HG03521 (cell line): ENCODE measurements at regions not wholly inside any gene's neighbourhood (a gene's known extent, or its start where the extent isn't known, plus 50 kb on each side); places are given as distances from the start of the nearest gene placed in this dataset.

Experiments
- ATAC-seq: cut with Tn5 transposase; IDR thresholded peaks from one replicate; pipeline ENCODE4 v1.9.1; 2021; ENCODE audit warnings: mild to moderate bottlenecking, moderate library complexity; ENCODE audit not compliant: unreplicated experiment

- no peak for ATAC-seq
Measured at GRCh38 chr10:128367807-128368206, 241.6 kb upstream of the MKI67 start.

DNA sequence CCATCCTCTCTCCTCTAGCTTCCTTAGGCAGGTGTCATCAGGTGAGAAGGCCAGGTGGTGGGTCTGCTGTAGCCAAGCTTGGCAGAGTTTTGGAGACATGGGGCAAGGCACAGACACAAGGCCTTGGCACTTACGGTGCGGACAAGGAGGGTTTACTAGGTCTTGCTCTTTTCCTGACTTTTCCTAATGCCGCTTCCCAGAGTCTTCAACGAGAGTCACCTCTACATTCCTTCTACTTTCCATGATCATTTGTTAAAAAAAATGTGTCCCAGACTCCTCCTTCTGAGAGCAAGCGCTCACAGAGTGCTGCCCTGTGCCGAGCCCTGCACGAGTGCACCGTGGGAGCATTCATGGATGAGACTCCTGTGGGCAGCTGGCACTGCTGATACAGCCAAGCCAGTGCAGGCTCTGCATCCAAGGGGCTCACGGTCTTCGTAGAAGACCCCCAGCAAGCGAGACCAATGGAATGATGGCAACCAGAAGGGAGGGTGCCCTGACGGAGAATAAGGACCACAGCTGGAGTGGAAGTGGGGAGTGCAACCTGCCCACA is 243.0 kb upstream of the MKI67 start:
- no peak for ATAC-seq

- peak; percentile 91 for ATAC-seq
Measured at GRCh38 chr10:128373071-128373749, 247.0 kb upstream of the MKI67 start.

- ATAC-seq = no peak
Measured at GRCh38 chr10:128373831-128374230, 247.6 kb upstream of the MKI67 start.

GRCh38 chr10:128375171-128375570 is 248.9 kb upstream of the MKI67 start:
- ATAC-seq = no peak

- ATAC-seq = no peak
Measured at GRCh38 chr10:128377364-128377987, 251.3 kb upstream of the MKI67 start.

GRCh38 chr10:128377988-128378387 is 251.8 kb upstream of the MKI67 start:
- no peak for ATAC-seq

DNA sequence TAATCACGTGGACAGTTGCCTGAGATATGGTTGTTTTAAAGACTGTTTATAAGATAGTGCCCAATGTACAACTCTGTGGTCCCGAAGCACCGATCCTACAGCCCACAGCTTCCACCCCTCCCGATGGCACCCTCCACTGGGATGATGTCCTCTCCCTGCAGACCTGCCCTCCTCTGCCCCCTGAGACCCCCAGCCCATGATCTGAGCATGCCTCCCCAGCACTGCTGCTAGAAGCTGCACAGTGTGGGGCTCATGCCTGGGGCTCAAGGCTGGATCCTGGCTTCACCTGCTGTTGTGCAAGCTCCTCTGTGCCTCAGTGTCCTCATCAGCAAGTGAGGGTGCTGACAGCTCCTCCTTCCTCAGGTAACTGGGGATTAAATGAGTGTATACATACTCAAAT is 254.7 kb upstream of the MKI67 start:
- ATAC-seq = no peak

DNA sequence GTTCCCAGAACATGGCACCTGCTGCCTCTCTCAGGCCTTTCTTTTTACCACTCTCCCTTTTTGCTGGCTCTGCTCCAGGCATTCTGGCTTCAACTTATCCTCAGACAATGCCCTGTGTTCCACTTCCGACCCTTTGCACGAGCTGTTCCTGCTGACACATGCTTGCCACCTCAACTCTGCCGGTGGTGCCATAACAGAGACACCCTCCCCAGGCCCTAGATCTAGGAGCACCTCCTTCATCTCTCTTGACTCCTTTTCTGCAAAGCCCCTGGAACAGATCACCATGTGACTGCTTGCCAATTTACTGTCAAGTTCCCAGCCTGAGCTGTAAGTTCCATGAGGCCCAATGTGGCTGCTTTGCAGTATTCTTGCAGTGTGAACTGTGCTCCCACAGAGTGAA is 256.0 kb upstream of the MKI67 start:
- no peak for ATAC-seq

GRCh38 chr10:128384831-128385230 is 258.6 kb upstream of the MKI67 start:
- no peak for ATAC-seq

DNA sequence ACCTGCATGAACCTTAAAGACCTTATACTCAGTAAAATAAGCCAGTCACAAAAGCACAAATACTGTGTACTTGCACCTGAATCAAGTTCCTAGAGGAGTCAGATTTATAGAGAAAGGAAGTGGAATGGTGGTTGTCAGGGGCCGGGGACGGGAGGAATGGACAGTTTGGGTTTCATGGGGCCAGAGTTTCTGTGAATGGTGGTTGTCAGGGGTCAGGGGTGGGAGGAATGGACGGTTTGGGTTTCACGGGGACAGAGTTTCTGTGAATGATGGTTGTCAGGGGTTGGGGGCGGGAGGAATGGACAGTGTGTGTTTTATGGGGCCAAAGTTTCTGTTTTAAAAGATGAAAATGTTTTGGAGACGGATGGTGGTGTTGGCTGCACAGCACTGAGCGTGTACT is 260.0 kb upstream of the MKI67 start:
- ATAC-seq = no peak

- ATAC-seq = no peak
Measured at GRCh38 chr10:128386816-128387604, 260.8 kb upstream of the MKI67 start.

GRCh38 chr10:128390596-128390995 is 264.4 kb upstream of the MKI67 start:
- no peak for ATAC-seq

DNA sequence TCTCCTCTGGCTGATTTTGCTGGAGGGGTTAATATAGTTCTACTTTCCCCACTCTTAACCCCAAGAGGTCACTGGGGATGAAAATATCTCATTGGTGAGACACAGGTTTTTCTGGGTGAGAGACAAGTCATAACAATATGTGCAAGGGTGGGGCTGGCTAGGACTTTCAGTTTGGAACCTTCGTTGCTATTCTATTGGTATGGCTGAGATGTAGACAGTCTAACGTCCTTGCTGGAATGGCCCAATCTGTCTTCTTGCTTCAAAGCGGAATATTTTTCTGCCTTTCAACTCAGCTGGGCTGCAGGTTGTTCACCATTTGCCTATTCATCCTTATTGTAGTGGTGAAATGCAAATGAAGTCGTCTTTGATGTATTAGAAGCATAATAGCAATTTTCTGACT is 267.3 kb upstream of the MKI67 start:
- no peak for ATAC-seq

GRCh38 chr10:128398118-128398517 is 271.9 kb upstream of the MKI67 start:
- ATAC-seq = no peak

DNA sequence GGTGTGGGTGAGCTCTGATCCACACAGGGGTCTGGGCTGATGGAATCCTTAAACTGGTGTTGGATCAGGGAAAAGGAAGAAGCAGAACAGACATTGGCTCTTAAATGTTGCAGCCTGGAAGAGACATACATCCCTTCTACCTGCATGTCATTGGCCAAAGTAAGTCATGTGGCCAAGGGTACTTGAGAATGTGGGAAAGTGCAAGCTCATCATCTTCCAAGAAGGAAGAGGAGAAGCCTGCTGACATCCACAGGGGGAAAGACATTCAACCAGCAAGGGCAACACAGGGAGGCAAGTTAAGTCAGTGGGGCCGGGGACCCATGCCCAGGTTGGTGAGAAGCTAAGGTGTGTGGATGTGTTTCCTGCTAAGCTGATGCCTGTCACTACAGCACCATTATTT is 272.8 kb upstream of the MKI67 start:
- ATAC-seq = no peak

GRCh38 chr10:128400564-128400963 is 274.3 kb upstream of the MKI67 start:
- ATAC-seq = no peak

GRCh38 chr10:128405450-128405849 is 279.2 kb upstream of the MKI67 start:
- no peak for ATAC-seq

- no peak for ATAC-seq
Measured at GRCh38 chr10:128411643-128412042, 285.4 kb upstream of the MKI67 start.

GRCh38 chr10:128414568-128414967 is 288.3 kb upstream of the MKI67 start:
- no peak for ATAC-seq

- ATAC-seq = no peak
Measured at GRCh38 chr10:128416231-128416630, 290.0 kb upstream of the MKI67 start.

GRCh38 chr10:128417826-128418225 is 291.6 kb upstream of the MKI67 start:
- no peak for ATAC-seq
